Esophagus muscularis mucosa (tissue), 3 donors: ENCODE measurements at regions not wholly inside any gene's neighbourhood (a gene's known extent, or its start where the extent isn't known, plus 50 kb on each side); places are given as distances from the start of the nearest gene placed in this dataset.

ENCODE experiments used
- EP300 ChIP-seq: sonication (generic); formaldehyde crosslinking; IDR thresholded peaks from one replicate; pipeline ENCODE4 v1.6.1; 2017; ENCODE audit warnings: antibody characterized with exemption
- TF ChIP-seq, protein P1 (sequence below), 3 experiments: fragments of 200-600 bp in 2 of 3; fragments of 450-650 bp in 1 of 3; sonication (generic) in 2 of 3; IDR thresholded peaks; one replicate each; pipeline ENCODE4 v1.5.1; 2017 to 2019; ENCODE audit warnings: antibody characterized with exemption in 3 of 3, mild to moderate bottlenecking in 2 of 3, moderate library complexity in 1 of 3

DNA sequence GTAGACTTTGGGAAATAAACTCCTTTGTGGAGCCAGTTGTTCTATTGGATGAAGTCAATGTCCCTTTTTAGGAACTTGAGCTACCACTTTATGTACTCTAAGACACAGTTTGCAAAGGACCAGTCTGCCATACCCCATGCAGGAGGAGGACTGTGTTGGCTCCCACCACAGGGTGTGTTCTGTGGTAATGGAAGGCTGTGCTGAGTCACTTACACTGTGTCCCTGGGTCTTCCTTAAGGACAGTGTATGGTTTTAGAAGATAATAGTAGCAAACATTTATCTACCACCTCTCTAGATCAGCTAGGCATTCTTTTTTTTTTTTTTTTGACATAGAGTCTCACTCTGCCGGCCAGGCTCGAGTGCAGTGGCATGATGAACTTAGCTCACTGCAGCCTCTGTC, 184.0 kb upstream of the PGRMC2 start:
- TF ChIP-seq, protein P1, sequence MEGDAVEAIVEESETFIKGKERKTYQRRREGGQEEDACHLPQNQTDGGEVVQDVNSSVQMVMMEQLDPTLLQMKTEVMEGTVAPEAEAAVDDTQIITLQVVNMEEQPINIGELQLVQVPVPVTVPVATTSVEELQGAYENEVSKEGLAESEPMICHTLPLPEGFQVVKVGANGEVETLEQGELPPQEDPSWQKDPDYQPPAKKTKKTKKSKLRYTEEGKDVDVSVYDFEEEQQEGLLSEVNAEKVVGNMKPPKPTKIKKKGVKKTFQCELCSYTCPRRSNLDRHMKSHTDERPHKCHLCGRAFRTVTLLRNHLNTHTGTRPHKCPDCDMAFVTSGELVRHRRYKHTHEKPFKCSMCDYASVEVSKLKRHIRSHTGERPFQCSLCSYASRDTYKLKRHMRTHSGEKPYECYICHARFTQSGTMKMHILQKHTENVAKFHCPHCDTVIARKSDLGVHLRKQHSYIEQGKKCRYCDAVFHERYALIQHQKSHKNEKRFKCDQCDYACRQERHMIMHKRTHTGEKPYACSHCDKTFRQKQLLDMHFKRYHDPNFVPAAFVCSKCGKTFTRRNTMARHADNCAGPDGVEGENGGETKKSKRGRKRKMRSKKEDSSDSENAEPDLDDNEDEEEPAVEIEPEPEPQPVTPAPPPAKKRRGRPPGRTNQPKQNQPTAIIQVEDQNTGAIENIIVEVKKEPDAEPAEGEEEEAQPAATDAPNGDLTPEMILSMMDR (IDR thresholded peaks at IDR 0.05) = no peak
- TF ChIP-seq EP300 = no peak
